Suprapubic skin (tissue), 4 donors: ENCODE measurements at regions not wholly inside any gene's neighbourhood (a gene's known extent, or its start where the extent isn't known, plus 50 kb on each side); places are given as distances from the start of the nearest gene placed in this dataset.

Experiments
- DNase-seq, 2 donors: peaks; one replicate each; pipeline ENCODE4 v3.0.0-alpha.2; 2019; ENCODE audit warnings: low spot score in 2 of 2
- H3K27ac ChIP-seq: fragments of 200-600 bp; sonication (generic); one replicate; pipeline ENCODE4 v1.5.1; 2019
- H3K27me3 ChIP-seq: fragments of 200-600 bp; sonication (generic); one replicate; pipeline ENCODE4 v1.5.1; 2019
- H3K36me3 ChIP-seq: fragments of 200-600 bp; sonication (generic); one replicate; pipeline ENCODE4 v1.5.1; 2019
- H3K4me1 ChIP-seq: fragments of 200-600 bp; sonication (generic); one replicate; pipeline ENCODE4 v1.5.1; 2019
- H3K4me3 ChIP-seq: fragments of 200-600 bp; sonication (generic); one replicate; pipeline ENCODE4 v1.5.1; 2019; ENCODE audit warnings: mild to moderate bottlenecking
- H3K9me3 ChIP-seq: fragments of 200-600 bp; sonication (generic); one replicate; pipeline ENCODE4 v1.5.1; 2019
- EP300 ChIP-seq: sonication (generic); formaldehyde crosslinking; IDR thresholded peaks from one replicate; pipeline ENCODE4 v1.6.1; 2017; ENCODE audit warnings: antibody characterized with exemption
- POLR2A ChIP-seq, 2 donors: fragments of 450-650 bp; IDR thresholded peaks; one replicate each; pipeline ENCODE4 v1.6.1; 2017; ENCODE audit warnings: antibody characterized with exemption in 2 of 2, mild to moderate bottlenecking in 2 of 2, moderate library complexity in 2 of 2
- POLR2AphosphoS5 ChIP-seq, 3 donors: sonication (generic); formaldehyde crosslinking; IDR thresholded peaks; one replicate each; pipeline ENCODE4 v1.6.1; 2017; ENCODE audit warnings: antibody characterized with exemption in 3 of 3
- WGBS: methylation state at CpG from one replicate; pipeline ENCODE4 v1.1.5; 2018; 5-methylcytosine and 5-hydroxymethylcytosine counted together
- TF ChIP-seq, protein P1 (sequence below), 2 donors: fragments of 200-600 bp in 1 of 2; fragments of 450-650 bp in 1 of 2; sonication (generic) in 1 of 2; IDR thresholded peaks; one replicate each; pipeline ENCODE4 v1.5.1; 2016 to 2019; ENCODE audit warnings: antibody characterized with exemption in 2 of 2, mild to moderate bottlenecking in 1 of 2, moderate library complexity in 1 of 2

DNA sequence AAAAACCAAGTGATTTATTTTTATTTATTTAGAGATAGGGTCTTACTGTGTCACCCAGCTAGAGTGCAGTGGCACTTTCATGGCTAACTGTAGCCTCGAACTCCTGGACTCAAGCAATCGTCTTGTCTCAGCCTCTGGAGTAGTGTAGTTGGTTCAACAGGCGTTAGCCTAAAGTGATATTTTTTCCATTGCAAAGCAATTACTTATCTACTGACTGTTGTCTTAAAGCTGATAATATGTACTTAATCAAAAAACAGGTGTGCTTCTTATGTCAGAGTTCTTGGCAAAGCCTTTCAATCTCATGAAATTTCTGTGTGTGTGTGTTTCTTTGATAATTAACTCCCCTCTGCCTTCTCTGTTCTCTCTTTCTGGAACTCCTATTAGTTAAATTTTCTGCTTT, 62.4 kb upstream of the DUSP10 start:
- no peaks in the 10 kb centered on the region for H3K27me3 ChIP-seq
- no peak for DNase-seq
- H3K4me3 ChIP-seq, result no peak overlapping the region
- H3K27ac ChIP-seq, result no peak overlapping the region
- H3K4me1 ChIP-seq, result no peaks in the 10 kb centered on the region
- TF ChIP-seq POLR2AphosphoS5 (IDR thresholded peaks at IDR 0.05) (no peak), EP300 (no peak)
- TF ChIP-seq, protein P1, sequence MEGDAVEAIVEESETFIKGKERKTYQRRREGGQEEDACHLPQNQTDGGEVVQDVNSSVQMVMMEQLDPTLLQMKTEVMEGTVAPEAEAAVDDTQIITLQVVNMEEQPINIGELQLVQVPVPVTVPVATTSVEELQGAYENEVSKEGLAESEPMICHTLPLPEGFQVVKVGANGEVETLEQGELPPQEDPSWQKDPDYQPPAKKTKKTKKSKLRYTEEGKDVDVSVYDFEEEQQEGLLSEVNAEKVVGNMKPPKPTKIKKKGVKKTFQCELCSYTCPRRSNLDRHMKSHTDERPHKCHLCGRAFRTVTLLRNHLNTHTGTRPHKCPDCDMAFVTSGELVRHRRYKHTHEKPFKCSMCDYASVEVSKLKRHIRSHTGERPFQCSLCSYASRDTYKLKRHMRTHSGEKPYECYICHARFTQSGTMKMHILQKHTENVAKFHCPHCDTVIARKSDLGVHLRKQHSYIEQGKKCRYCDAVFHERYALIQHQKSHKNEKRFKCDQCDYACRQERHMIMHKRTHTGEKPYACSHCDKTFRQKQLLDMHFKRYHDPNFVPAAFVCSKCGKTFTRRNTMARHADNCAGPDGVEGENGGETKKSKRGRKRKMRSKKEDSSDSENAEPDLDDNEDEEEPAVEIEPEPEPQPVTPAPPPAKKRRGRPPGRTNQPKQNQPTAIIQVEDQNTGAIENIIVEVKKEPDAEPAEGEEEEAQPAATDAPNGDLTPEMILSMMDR (IDR thresholded peaks at IDR 0.05), result no peak
- no peaks in the 10 kb centered on the region for H3K9me3 ChIP-seq
- no peaks in the 10 kb centered on the region for H3K36me3 ChIP-seq
- 69% methylated on average over 3 of the region's 3 CpGs for WGBS

DNA sequence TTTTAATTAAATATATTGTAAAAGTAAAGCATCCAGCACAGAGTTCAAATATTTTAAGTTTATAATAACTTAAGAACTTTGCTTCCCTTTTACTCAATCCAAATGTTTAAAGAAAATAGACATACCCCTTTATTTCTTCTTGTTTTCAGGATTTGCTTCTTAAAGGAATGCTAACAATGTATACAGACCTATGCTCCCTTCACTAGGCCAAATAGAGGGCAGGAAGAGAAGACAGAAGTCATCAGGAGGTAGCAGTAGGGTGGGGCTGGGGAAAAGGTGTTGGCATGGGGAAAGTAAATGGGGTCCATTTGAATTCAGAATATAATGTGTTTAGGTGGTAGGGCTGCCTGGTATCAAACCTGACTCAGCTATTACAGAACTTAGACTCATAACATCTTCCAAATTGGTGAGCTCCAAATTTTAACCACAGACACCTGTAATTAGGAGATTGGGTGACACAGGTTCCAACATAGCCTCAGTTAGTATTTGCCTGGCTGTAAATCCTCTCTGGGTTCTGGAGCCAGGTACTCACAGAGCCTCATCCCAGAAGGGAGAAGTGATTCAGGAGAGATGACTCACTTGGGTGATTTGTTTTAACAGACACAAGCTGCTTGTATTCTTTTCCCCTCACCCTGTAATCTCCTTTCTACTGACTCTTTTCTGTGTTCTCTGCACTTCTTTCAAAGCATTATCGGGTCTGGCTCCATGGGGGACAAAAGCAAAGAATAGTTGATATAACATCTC, 60.1 kb upstream of the DUSP10 start:
- Histone ChIP-seq H3K4me3 (no peak overlapping the region), H3K4me1 (no peaks in the 10 kb centered on the region), H3K36me3 (no peaks in the 10 kb centered on the region), H3K27me3 (no peaks in the 10 kb centered on the region), H3K9me3 (no peaks in the 10 kb centered on the region), H3K27ac (no peak overlapping the region)
- TF ChIP-seq, protein P1 (IDR thresholded peaks at IDR 0.05), result no peak
- TF ChIP-seq POLR2A (IDR thresholded peaks at IDR 0.05) (no peak), EP300 (no peak), POLR2AphosphoS5 (IDR thresholded peaks at IDR 0.05) (no peak)
- 59% methylated on average over 1 of the region's 1 CpG for WGBS
- no peak for DNase-seq

DNA sequence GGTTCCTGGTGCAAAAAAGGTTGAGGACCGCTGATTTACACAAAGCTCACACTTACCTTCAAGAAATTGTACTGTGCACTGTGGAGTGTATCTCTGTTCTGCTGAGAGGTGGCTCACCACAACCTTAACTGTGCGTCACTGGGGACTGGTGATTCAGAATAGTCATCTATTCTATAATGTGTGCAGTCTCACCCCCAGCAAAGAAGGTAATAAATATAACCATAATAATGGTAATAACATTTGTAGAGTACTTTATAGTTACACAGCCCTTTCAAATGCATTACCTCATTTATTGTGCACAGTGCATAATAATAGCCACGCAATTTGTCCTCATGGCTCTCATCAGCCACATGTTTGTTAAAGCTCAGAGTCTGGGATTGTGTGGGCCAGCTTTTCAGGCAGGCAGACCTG, 59.4 kb upstream of the DUSP10 start:
- TF ChIP-seq POLR2A (IDR thresholded peaks at IDR 0.05) (no peak), EP300 (no peak), POLR2AphosphoS5 (IDR thresholded peaks at IDR 0.05) (no peak)
- TF ChIP-seq, protein P1 (IDR thresholded peaks at IDR 0.05), result no peak
- Histone ChIP-seq H3K27me3 (no peaks in the 10 kb centered on the region), H3K36me3 (no peaks in the 10 kb centered on the region), H3K9me3 (no peaks in the 10 kb centered on the region), H3K4me1 (no peaks in the 10 kb centered on the region), H3K4me3 (no peak overlapping the region), H3K27ac (no peak overlapping the region)
- 96% methylated on average over 3 of the region's 3 CpGs for WGBS
- no peak for DNase-seq

DNA sequence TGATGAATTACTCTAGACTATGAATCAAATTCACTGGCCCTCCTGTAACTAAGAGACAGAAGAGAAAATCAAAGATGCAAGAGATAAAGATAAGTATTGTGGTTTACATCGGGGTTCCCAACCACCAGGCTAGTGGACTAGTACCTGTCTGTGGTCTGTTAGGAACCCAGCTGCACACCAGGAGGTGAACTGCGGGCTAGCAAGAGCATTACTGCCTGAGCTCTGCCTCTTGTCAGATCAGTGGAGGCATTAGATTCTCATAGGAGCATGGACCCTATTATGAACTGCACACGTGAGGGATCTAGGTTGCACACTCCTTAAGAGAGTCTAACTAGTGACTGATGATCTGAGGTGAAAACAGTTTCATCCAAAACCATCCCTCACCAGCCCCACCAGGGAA, 58.9 kb upstream of the DUSP10 start:
- DNase-seq, result no peak
- H3K27me3 ChIP-seq, result no peaks in the 10 kb centered on the region
- H3K27ac ChIP-seq, result no peak overlapping the region
- no peak for TF ChIP-seq EP300
- TF ChIP-seq, protein P1 (IDR thresholded peaks at IDR 0.05), result no peak
- no peak for TF ChIP-seq POLR2AphosphoS5 (IDR thresholded peaks at IDR 0.05)
- no peak for TF ChIP-seq POLR2A (IDR thresholded peaks at IDR 0.05)
- no peaks in the 10 kb centered on the region for H3K4me1 ChIP-seq
- H3K36me3 ChIP-seq, result no peaks in the 10 kb centered on the region
- WGBS, result 90% methylated on average over 3 of the region's 3 CpGs
- H3K4me3 ChIP-seq, result no peak overlapping the region
- no peaks in the 10 kb centered on the region for H3K9me3 ChIP-seq

DNA sequence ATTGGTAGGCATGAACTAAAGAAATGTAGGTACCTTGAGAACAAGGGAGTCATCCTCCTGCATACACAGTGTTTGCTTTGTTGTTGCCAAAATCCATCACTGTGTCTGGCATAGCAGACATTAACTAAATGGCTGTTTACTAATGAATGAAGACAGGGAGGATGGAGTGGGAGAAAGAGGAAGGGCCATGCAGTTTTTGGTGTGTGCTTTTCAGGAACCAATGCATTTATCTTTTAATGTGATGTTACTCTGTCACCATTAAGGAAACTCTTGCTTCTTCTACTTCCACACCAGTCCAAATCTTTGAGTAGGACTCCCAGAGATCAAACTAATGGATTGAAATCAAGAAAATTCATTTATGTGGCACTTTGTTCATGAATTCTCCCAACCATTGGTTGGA, 55.6 kb upstream of the DUSP10 start:
- no peaks in the 10 kb centered on the region for H3K9me3 ChIP-seq
- DNase-seq, result no peak
- H3K4me1 ChIP-seq, result no peaks in the 10 kb centered on the region
- H3K4me3 ChIP-seq, result no peak overlapping the region
- TF ChIP-seq, protein P1 (IDR thresholded peaks at IDR 0.05), result no peak
- no peak for TF ChIP-seq POLR2A (IDR thresholded peaks at IDR 0.05)
- no peak for TF ChIP-seq EP300
- no peak for TF ChIP-seq POLR2AphosphoS5 (IDR thresholded peaks at IDR 0.05)
- no peaks in the 10 kb centered on the region for H3K27me3 ChIP-seq
- no peak overlapping the region for H3K27ac ChIP-seq
- no peaks in the 10 kb centered on the region for H3K36me3 ChIP-seq
